ENCODE measurements at regions not wholly inside any gene's neighbourhood (a gene's known extent, or its start where the extent isn't known, plus 50 kb on each side); places are given as distances from the start of the nearest gene placed in this dataset.

GRCh38 chr4:60923075-60923474, 277.1 kb upstream of the ADGRL3 start:
- no peaks in the 10 kb centered on the region for H3K4me1 Mint-ChIP-seq (ENCODE audit: low read depth, unreplicated experiment)
- Histone ChIP-seq H2AFZ (ENCODE audit: low read depth, low read length) (no peak overlapping the region), H3K36me3 (ENCODE audit: insufficient read depth, low read length) (no peaks in the 10 kb centered on the region), H3K9me3 (ENCODE audit: insufficient read depth, low read depth, low read length) (no peaks in the 10 kb centered on the region), H4K20me1 (ENCODE audit: insufficient read depth, low read length) (no peaks in the 10 kb centered on the region), H3K9ac (ENCODE audit: low read length) (no peak overlapping the region), H3K4me2 (ENCODE audit: low read length) (no peak overlapping the region), H3K4me3 (ENCODE audit: insufficient read depth, low read depth, low read length) (no peak overlapping the region), H3K79me2 (ENCODE audit: insufficient read depth, low read length) (no peaks in the 10 kb centered on the region), H3K4me1 (ENCODE audit: insufficient read depth, low read length) (no peaks in the 10 kb centered on the region), H3K27ac (ENCODE audit: low read depth, low read length) (no peak overlapping the region), H3K27me3 (ENCODE audit: insufficient read depth, low read length) (no peaks in the 10 kb centered on the region)
- TF ChIP-seq CTCF (IDR thresholded peaks at IDR 0.05; ENCODE audit: insufficient read depth, low read depth, low read length) (no peak), EZH2 (IDR thresholded peaks at IDR 0.05; ENCODE audit: insufficient read depth, low read length) (no peak)
- H3K27me3 Mint-ChIP-seq (ENCODE audit: low read depth, unreplicated experiment) = no peaks in the 10 kb centered on the region
- FAIRE-seq (no peak), DNase-seq (ENCODE audit: low read depth) (no peak)
- no peaks in the 10 kb centered on the region for H3K36me3 Mint-ChIP-seq (ENCODE audit: low read depth, unreplicated experiment)
- no peak overlapping the region for H3K27ac Mint-ChIP-seq (ENCODE audit: unreplicated experiment)
- H3K4me3 Mint-ChIP-seq (ENCODE audit: unreplicated experiment) = no peak overlapping the region
- H3K9me3 Mint-ChIP-seq (ENCODE audit: unreplicated experiment) = no peaks in the 10 kb centered on the region

- Mint-ChIP-seq H3K27me3 (ENCODE audit: low read depth, unreplicated experiment) (no peaks in the 10 kb centered on the region), H3K4me1 (ENCODE audit: low read depth, unreplicated experiment) (no peaks in the 10 kb centered on the region), H3K27ac (ENCODE audit: unreplicated experiment) (no peak overlapping the region), H3K4me3 (ENCODE audit: unreplicated experiment) (no peak overlapping the region), H3K36me3 (ENCODE audit: low read depth, unreplicated experiment) (no peaks in the 10 kb centered on the region), H3K9me3 (ENCODE audit: unreplicated experiment) (no peaks in the 10 kb centered on the region)
- H3K27ac ChIP-seq (ENCODE audit: low read depth, low read length) = no peak overlapping the region
- FAIRE-seq (no peak), DNase-seq (ENCODE audit: low read depth) (no peak)
- TF ChIP-seq CTCF (IDR thresholded peaks at IDR 0.05; ENCODE audit: insufficient read depth, low read depth, low read length) = no peak
- TF ChIP-seq EZH2 (IDR thresholded peaks at IDR 0.05; ENCODE audit: insufficient read depth, low read length) = no peak
- H3K79me2 ChIP-seq (ENCODE audit: insufficient read depth, low read length) = no peaks in the 10 kb centered on the region
- H3K9me3 ChIP-seq (ENCODE audit: insufficient read depth, low read depth, low read length) = no peaks in the 10 kb centered on the region
- H3K4me3 ChIP-seq (ENCODE audit: insufficient read depth, low read depth, low read length) = no peak overlapping the region
- H3K4me2 ChIP-seq (ENCODE audit: low read length) = no peak overlapping the region
- H4K20me1 ChIP-seq (ENCODE audit: insufficient read depth, low read length) = no peaks in the 10 kb centered on the region
- no peaks in the 10 kb centered on the region for H3K36me3 ChIP-seq (ENCODE audit: insufficient read depth, low read length)
- no peak overlapping the region for H3K9ac ChIP-seq (ENCODE audit: low read length)
- no peaks in the 10 kb centered on the region for H3K4me1 ChIP-seq (ENCODE audit: insufficient read depth, low read length)
- H2AFZ ChIP-seq (ENCODE audit: low read depth, low read length) = no peak overlapping the region
- H3K27me3 ChIP-seq (ENCODE audit: insufficient read depth, low read length) = no peaks in the 10 kb centered on the region
Measured at GRCh38 chr4:60926624-60927023, 273.5 kb upstream of the ADGRL3 start.

DNA sequence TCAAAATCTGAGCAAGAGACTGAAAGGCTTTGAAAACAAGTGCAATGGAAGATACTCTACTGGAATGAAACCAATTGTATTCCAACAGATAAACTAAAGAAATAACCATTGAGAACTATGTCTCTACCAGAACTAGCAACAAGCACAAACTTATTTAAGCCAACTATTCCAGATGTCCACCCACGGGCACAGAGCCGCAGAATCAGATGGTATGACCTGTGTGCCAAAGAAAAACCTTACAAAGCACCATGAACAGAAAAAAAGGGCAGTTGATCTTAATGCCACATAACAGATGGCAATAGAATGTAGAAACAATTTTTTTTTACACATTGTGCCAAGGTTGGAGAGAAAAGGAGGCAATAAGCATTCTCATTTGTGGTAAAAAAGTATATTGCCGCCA, 269.3 kb upstream of the ADGRL3 start:
- no peaks in the 10 kb centered on the region for H4K20me1 ChIP-seq (ENCODE audit: insufficient read depth, low read length)
- H3K27me3 ChIP-seq (ENCODE audit: insufficient read depth, low read length) = no peaks in the 10 kb centered on the region
- H3K27me3 Mint-ChIP-seq (ENCODE audit: low read depth, unreplicated experiment) = no peaks in the 10 kb centered on the region
- no peak for DNase-seq (ENCODE audit: low read depth)
- H3K4me2 ChIP-seq (ENCODE audit: low read length) = no peak overlapping the region
- no peaks in the 10 kb centered on the region for H3K9me3 Mint-ChIP-seq (ENCODE audit: unreplicated experiment)
- no peaks in the 10 kb centered on the region for H3K36me3 Mint-ChIP-seq (ENCODE audit: low read depth, unreplicated experiment)
- no peaks in the 10 kb centered on the region for H3K36me3 ChIP-seq (ENCODE audit: insufficient read depth, low read length)
- H3K4me3 ChIP-seq (ENCODE audit: insufficient read depth, low read depth, low read length) = no peak overlapping the region
- H3K4me1 ChIP-seq (ENCODE audit: insufficient read depth, low read length) = no peaks in the 10 kb centered on the region
- H3K27ac ChIP-seq (ENCODE audit: low read depth, low read length) = no peak overlapping the region
- no peak overlapping the region for H3K27ac Mint-ChIP-seq (ENCODE audit: unreplicated experiment)
- H3K4me3 Mint-ChIP-seq (ENCODE audit: unreplicated experiment) = no peak overlapping the region
- H2AFZ ChIP-seq (ENCODE audit: low read depth, low read length) = no peak overlapping the region
- H3K79me2 ChIP-seq (ENCODE audit: insufficient read depth, low read length) = no peaks in the 10 kb centered on the region
- no peak overlapping the region for H3K9ac ChIP-seq (ENCODE audit: low read length)
- FAIRE-seq = no peak
- TF ChIP-seq EZH2 (IDR thresholded peaks at IDR 0.05; ENCODE audit: insufficient read depth, low read length) = no peak
- TF ChIP-seq CTCF (IDR thresholded peaks at IDR 0.05; ENCODE audit: insufficient read depth, low read depth, low read length) = no peak
- peaks cover 4% of the 10 kb centered on the region for H3K4me1 Mint-ChIP-seq (ENCODE audit: low read depth, unreplicated experiment)
- no peaks in the 10 kb centered on the region for H3K9me3 ChIP-seq (ENCODE audit: insufficient read depth, low read depth, low read length)

Measured in astrocyte (in vitro differentiated cells and primary cell).